Stimulated activated CD4-positive, alpha-beta T cell treated with anti-CD3 and anti-CD28 coated beads, Interleukin-2, amount 100 ng/mL, for 24 hours (primary cell): ENCODE measurements at regions not wholly inside any gene's neighbourhood (a gene's known extent, or its start where the extent isn't known, plus 50 kb on each side); places are given as distances from the start of the nearest gene placed in this dataset.
"Not testable (repeated sequence)": the region's sequence is repeated elsewhere in the genome, so short reads cannot be mapped to it uniquely, and the experiment has no call there.

Source experiments
- DNase-seq, 2 donors: peaks; one replicate each; pipeline ENCODE4 v3.0.0-alpha.2; 2020

GRCh38 chr16:63760246-63760645 lies 1361.6 kb downstream of the CDH11 start:
- DNase-seq, result not testable (repeated sequence)

GRCh38 chr16:63752347-63752746 lies 1369.5 kb downstream of the CDH11 start:
- no peak for DNase-seq

- DNase-seq, result no peak
These were observed 1372.6 kb downstream of the CDH11 start for GRCh38 chr16:63749276-63749675.

- no peak for DNase-seq
These were observed 1376.4 kb downstream of the CDH11 start for GRCh38 chr16:63745456-63745855.

- no peak for DNase-seq
These were observed 1377.6 kb downstream of the CDH11 start for GRCh38 chr16:63744077-63744874.

GRCh38 chr16:63742150-63742549 lies 1379.7 kb downstream of the CDH11 start:
- DNase-seq, result no peak

- DNase-seq, result no peak
These were observed 1384.2 kb downstream of the CDH11 start for GRCh38 chr16:63737633-63738032.

- no peak for DNase-seq
These were observed 1386.4 kb downstream of the CDH11 start for GRCh38 chr16:63735456-63735855.

GRCh38 chr16:63720848-63721247 lies 1401.0 kb downstream of the CDH11 start:
- no peak for DNase-seq

- DNase-seq, result no peak
These were observed 1401.9 kb downstream of the CDH11 start for GRCh38 chr16:63719926-63720325.

- no peak for DNase-seq
These were observed 1404.1 kb downstream of the CDH11 start for GRCh38 chr16:63717806-63718205.

GRCh38 chr16:63714876-63715275 lies 1407.0 kb downstream of the CDH11 start:
- DNase-seq, result no peak

GRCh38 chr16:63712725-63713124 lies 1409.1 kb downstream of the CDH11 start:
- no peak for DNase-seq

- no peak for DNase-seq
These were observed 1418.3 kb downstream of the CDH11 start for GRCh38 chr16:63703612-63704011.

- DNase-seq, result no peak
These were observed 1418.8 kb downstream of the CDH11 start for GRCh38 chr16:63702981-63703590.

- no peak for DNase-seq
These were observed 1424.1 kb downstream of the CDH11 start for GRCh38 chr16:63697736-63698135.

GRCh38 chr16:63695347-63695746 lies 1426.5 kb downstream of the CDH11 start:
- no peak for DNase-seq

- DNase-seq, result no peak
These were observed 1430.9 kb downstream of the CDH11 start for GRCh38 chr16:63690961-63691360.

GRCh38 chr16:63690267-63690666 lies 1431.6 kb downstream of the CDH11 start:
- DNase-seq, result no peak

- DNase-seq, result no peak
These were observed 1432.8 kb downstream of the CDH11 start for GRCh38 chr16:63689068-63689467.

- no peak for DNase-seq
These were observed 1437.4 kb downstream of the CDH11 start for GRCh38 chr16:63684149-63685101.

- no peak for DNase-seq
These were observed 1439.0 kb downstream of the CDH11 start for GRCh38 chr16:63682844-63683243.

- DNase-seq, result no peak
These were observed 1449.4 kb downstream of the CDH11 start for GRCh38 chr16:63672493-63672892.
